ENCODE measurements at regions not wholly inside any gene's neighbourhood (a gene's known extent, or its start where the extent isn't known, plus 50 kb on each side); places are given as distances from the start of the nearest gene placed in this dataset.
"Not testable (repeated sequence)": the region's sequence is repeated elsewhere in the genome, so short reads cannot be mapped to it uniquely, and the experiment has no call there.

GRCh38 chr21:35382696-35383095 lies 333.6 kb upstream of the RUNX1 start:
- no peak for DNase-seq

GRCh38 chr21:35381743-35382310 lies 332.7 kb upstream of the RUNX1 start:
- DNase-seq: no peak

GRCh38 chr21:35380304-35380703 lies 331.2 kb upstream of the RUNX1 start:
- DNase-seq: not testable (repeated sequence)

- no peak for DNase-seq
These were observed 329.8 kb upstream of the RUNX1 start for GRCh38 chr21:35378881-35379280.

- DNase-seq: no peak
These were observed 328.5 kb upstream of the RUNX1 start for GRCh38 chr21:35377505-35378090.

- no peak for DNase-seq
These were observed 327.5 kb upstream of the RUNX1 start for GRCh38 chr21:35376406-35377135.

- DNase-seq: no peak
These were observed 326.0 kb upstream of the RUNX1 start for GRCh38 chr21:35375115-35375514.

GRCh38 chr21:35373998-35374397 lies 324.9 kb upstream of the RUNX1 start:
- DNase-seq: no peak

GRCh38 chr21:35372201-35372600 lies 323.1 kb upstream of the RUNX1 start:
- no peak for DNase-seq

GRCh38 chr21:35370671-35371070 lies 321.6 kb upstream of the RUNX1 start:
- no peak for DNase-seq

GRCh38 chr21:35370071-35370470 lies 321.0 kb upstream of the RUNX1 start:
- no peak for DNase-seq

GRCh38 chr21:35368326-35368725 lies 319.2 kb upstream of the RUNX1 start:
- no peak for DNase-seq

GRCh38 chr21:35367553-35367952 lies 318.5 kb upstream of the RUNX1 start:
- no peak for DNase-seq

GRCh38 chr21:35366394-35367080 lies 317.4 kb upstream of the RUNX1 start:
- no peak for DNase-seq

- no peak for DNase-seq
These were observed 314.4 kb upstream of the RUNX1 start for GRCh38 chr21:35363458-35363857.

GRCh38 chr21:35361988-35362387 lies 312.9 kb upstream of the RUNX1 start:
- DNase-seq: no peak

- DNase-seq: no peak
These were observed 311.9 kb upstream of the RUNX1 start for GRCh38 chr21:35360870-35361570.

- DNase-seq: no peak
These were observed 310.0 kb upstream of the RUNX1 start for GRCh38 chr21:35359076-35359475.

GRCh38 chr21:35358008-35358407 lies 308.9 kb upstream of the RUNX1 start:
- DNase-seq: no peak

GRCh38 chr21:35357041-35357780 lies 308.1 kb upstream of the RUNX1 start:
- no peak for DNase-seq

GRCh38 chr21:35354078-35354477 lies 305.0 kb upstream of the RUNX1 start:
- DNase-seq: no peak

- no peak for DNase-seq
These were observed 303.7 kb upstream of the RUNX1 start for GRCh38 chr21:35352793-35353192.

All from effector CD8-positive, alpha-beta T cell (primary cell).